Lower lobe of right lung (tissue), 2 donors: ENCODE measurements at regions not wholly inside any gene's neighbourhood (a gene's known extent, or its start where the extent isn't known, plus 50 kb on each side); places are given as distances from the start of the nearest gene placed in this dataset.

Experiments
- ATAC-seq, 2 donors: fragments of 200-7000 bp; cut with Tn5 transposase; one replicate each; pipeline ENCODE4 v1.9.1; 2020 to 2022; ENCODE audit warnings: mild to moderate bottlenecking in 2 of 2, moderate library complexity in 2 of 2
- DNase-seq: peaks from one replicate; pipeline ENCODE4 v3.0.0-alpha.2; 2020
- H3K27ac ChIP-seq: fragments of 200-600 bp; one replicate; pipeline ENCODE4 v1.8.0; 2022
- H3K27me3 ChIP-seq: fragments of 200-600 bp; one replicate; pipeline ENCODE4 v1.8.0; 2022; ENCODE audit warnings: low read depth
- H3K36me3 ChIP-seq: fragments of 200-600 bp; one replicate; pipeline ENCODE4 v1.8.0; 2022; ENCODE audit warnings: mild to moderate bottlenecking
- H3K4me1 ChIP-seq: fragments of 200-600 bp; one replicate; pipeline ENCODE4 v1.8.0; 2022
- H3K4me3 ChIP-seq: fragments of 200-600 bp; one replicate; pipeline ENCODE4 v1.8.0; 2022; ENCODE audit warnings: mild to moderate bottlenecking
- H3K9me3 ChIP-seq: fragments of 200-600 bp; one replicate; pipeline ENCODE4 v1.8.0; 2022
- intact Hi-C: fragments of 100-400 bp; cut with DNase I; formaldehyde crosslinking; loops from one replicate; pipeline ENCODE4 v1.11.0; 2022
- TF ChIP-seq, protein P1 (sequence below): fragments of 200-600 bp; IDR thresholded peaks from one replicate; pipeline ENCODE4 v1.8.0; 2022; ENCODE audit warnings: antibody characterized with exemption, mild to moderate bottlenecking
- donor health status: DM: no; HTN: yes; CAD: no; lungs with severe emphysema.

DNA sequence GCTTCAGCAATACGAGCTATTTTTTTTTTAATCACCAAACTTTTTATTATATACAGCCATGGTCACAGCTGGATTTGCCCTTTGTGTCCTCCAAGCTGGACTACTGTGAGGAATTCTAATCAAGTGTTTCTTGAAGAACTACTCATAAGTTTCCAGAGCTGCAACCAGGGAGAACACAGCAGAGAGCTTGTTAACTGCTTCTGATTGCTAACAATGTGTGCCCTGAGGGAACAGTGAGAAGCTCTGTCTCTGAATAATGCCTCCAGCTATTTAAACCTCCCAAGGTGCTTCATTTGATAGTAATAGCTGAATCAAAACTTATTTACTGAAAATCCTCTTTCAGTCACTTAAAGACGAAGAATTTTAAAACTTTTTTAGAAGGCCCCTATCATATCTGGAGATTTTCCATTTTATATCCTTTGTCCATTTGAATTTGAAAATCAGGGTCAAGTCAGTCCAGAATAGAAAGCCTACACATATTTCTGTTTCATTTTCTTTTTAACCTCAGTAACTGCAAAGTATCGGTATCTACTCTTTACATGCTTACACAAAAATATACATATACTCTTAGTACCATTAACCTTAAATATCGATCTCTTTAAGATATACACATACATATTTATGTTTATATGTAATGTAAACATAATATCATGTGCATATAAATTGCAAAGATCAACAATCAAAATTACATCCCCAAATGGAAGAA is 1024.2 kb downstream of the GRM8 start:
- intact Hi-C loops: no loop called here
- no peak for DNase-seq
- Histone ChIP-seq H3K9me3 (no peaks in the 10 kb centered on the region), H3K27me3 (no peaks in the 10 kb centered on the region), H3K36me3 (no peaks in the 10 kb centered on the region), H3K27ac (no peak overlapping the region), H3K4me3 (no peak overlapping the region), H3K4me1 (no peaks in the 10 kb centered on the region)
- ATAC-seq: no peak
- TF ChIP-seq, protein P1, sequence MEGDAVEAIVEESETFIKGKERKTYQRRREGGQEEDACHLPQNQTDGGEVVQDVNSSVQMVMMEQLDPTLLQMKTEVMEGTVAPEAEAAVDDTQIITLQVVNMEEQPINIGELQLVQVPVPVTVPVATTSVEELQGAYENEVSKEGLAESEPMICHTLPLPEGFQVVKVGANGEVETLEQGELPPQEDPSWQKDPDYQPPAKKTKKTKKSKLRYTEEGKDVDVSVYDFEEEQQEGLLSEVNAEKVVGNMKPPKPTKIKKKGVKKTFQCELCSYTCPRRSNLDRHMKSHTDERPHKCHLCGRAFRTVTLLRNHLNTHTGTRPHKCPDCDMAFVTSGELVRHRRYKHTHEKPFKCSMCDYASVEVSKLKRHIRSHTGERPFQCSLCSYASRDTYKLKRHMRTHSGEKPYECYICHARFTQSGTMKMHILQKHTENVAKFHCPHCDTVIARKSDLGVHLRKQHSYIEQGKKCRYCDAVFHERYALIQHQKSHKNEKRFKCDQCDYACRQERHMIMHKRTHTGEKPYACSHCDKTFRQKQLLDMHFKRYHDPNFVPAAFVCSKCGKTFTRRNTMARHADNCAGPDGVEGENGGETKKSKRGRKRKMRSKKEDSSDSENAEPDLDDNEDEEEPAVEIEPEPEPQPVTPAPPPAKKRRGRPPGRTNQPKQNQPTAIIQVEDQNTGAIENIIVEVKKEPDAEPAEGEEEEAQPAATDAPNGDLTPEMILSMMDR: no peak

DNA sequence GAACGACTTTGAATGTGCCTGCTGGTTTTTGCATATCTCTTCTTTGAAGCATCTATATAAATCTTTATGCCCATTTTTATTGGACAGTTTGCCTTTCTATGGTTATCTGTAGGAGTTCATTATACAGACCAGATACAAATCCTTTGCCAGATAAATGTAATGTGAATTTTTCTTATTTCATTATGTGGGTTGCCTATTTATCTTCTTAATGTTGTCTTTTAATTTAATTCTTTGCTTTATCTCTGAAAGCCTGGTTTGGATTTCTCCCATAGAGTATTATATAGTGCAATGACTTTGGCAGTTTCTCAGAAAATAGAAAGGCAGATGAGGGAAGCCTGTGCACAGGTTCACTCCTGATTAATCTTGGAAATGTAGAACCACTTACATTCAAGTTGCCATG is 1025.1 kb downstream of the GRM8 start:
- H3K4me1 ChIP-seq: no peaks in the 10 kb centered on the region
- TF ChIP-seq, protein P1: no peak
- DNase-seq (no peak), ATAC-seq (no peak)
- no peak overlapping the region for H3K4me3 ChIP-seq
- no peak overlapping the region for H3K27ac ChIP-seq
- intact Hi-C loops: no loop called here
- H3K27me3 ChIP-seq: no peaks in the 10 kb centered on the region
- H3K36me3 ChIP-seq: no peaks in the 10 kb centered on the region
- no peaks in the 10 kb centered on the region for H3K9me3 ChIP-seq

DNA sequence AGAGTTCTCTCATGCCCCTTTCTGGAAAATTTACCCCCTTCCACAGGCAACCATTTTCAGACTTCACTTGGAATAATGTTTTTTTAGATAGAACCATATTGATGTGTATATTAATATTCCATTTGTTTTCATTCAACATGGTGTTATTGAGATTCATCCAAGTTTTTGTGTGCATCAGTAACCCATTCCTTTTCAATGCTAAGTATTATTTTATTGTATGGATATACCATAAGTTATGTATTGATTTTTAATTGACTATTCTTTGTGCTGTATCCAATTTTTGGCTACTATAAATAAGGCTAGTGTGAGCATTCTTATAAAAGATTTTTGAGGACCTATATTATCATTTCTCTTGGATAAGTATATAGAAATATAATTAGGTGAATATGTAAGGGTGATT is 1025.7 kb downstream of the GRM8 start:
- ATAC-seq (no peak), DNase-seq (no peak)
- intact Hi-C loops: no loop called here
- TF ChIP-seq, protein P1: no peak
- Histone ChIP-seq H3K27me3 (no peaks in the 10 kb centered on the region), H3K9me3 (no peaks in the 10 kb centered on the region), H3K4me1 (no peaks in the 10 kb centered on the region), H3K27ac (no peak overlapping the region), H3K4me3 (no peak overlapping the region), H3K36me3 (no peaks in the 10 kb centered on the region)

DNA sequence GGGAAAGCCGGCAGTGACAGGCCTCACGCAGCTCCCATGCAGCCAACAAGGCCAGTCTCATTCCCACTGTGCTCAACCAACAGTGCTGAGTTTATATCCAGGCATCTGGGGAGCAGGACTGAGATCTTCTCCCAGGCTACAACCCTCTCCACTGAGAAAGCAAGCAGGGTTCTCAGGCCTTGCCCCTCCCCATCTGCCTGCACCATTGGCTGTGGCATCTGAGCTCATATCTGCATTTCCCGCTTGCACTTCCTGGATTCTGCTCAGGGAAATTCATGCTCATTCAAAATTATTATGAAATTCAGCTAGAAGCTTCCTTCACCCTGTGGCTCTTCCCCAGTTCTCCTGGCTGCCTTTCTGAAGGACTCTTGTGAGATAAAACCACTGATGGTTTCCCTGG is 1029.0 kb downstream of the GRM8 start:
- H3K27me3 ChIP-seq: no peaks in the 10 kb centered on the region
- intact Hi-C loops: no loop called here
- no peak for ATAC-seq
- DNase-seq: no peak
- no peaks in the 10 kb centered on the region for H3K36me3 ChIP-seq
- no peak overlapping the region for H3K4me3 ChIP-seq
- TF ChIP-seq, protein P1: no peak
- H3K9me3 ChIP-seq: peaks cover 6% of the 10 kb centered on the region
- H3K27ac ChIP-seq: no peak overlapping the region
- no peaks in the 10 kb centered on the region for H3K4me1 ChIP-seq

DNA sequence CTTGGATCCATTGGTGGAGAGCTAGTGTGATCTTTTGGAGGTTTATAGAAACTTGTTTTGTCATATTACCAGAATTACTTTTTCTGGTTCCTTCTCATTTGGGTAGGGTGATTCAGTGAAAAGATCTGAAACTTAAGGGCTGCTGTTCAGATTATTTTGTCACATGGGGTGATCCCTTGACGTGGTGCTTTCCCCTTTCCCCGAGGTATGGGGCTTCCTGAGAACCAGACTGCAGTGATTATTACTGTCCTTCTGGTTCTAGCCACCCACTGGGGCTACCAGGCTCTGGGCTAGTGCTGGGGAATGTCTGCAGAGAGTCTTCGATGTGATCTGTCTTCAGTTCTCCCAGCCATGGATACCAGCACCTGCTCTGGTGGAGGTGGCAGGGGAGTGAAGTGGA is 1030.0 kb downstream of the GRM8 start:
- H3K27ac ChIP-seq: no peak overlapping the region
- H3K9me3 ChIP-seq: peaks cover 6% of the 10 kb centered on the region
- no peaks in the 10 kb centered on the region for H3K36me3 ChIP-seq
- H3K4me3 ChIP-seq: no peak overlapping the region
- intact Hi-C loops: no loop called here
- H3K4me1 ChIP-seq: no peaks in the 10 kb centered on the region
- no peak for ATAC-seq
- no peaks in the 10 kb centered on the region for H3K27me3 ChIP-seq
- TF ChIP-seq, protein P1: no peak
- DNase-seq: no peak
